Endothelial cell of umbilical vein (primary cell): ENCODE measurements at regions not wholly inside any gene's neighbourhood (a gene's known extent, or its start where the extent isn't known, plus 50 kb on each side); places are given as distances from the start of the nearest gene placed in this dataset.

Source experiments
- BruUV-seq: library from RNA; stranded (reverse); fragments of 400-500 nt; replicated peaks from 2 replicates; lab custom pipeline; 2021; lab: Mats Ljungman, UMichigan
- CTCF ChIA-PET: fragments of 300-600, 350-600 bp; sonication (Branson Sonifier 250); formaldehyde crosslinking; loops from one replicate; lab custom pipeline; 2021; ENCODE audit warnings: antibody characterized with exemption, inconsistent platforms; lab: Charles Lee
- POLR2A ChIA-PET: fragments of 300-600, 350-600 bp; sonication (Branson Sonifier 250); formaldehyde crosslinking; loops from one replicate; lab custom pipeline; 2021; ENCODE audit warnings: antibody characterized with exemption, inconsistent platforms; lab: Charles Lee
- DNase-seq: peaks from one replicate; pipeline ENCODE4 v3.0.0-alpha.2; 2011; ENCODE audit warnings: low read depth, low spot score
- FAIRE-seq: peaks from 2 replicates; lab custom pipeline; 2011; peaks lifted over from hg19 to GRCh38; lab: Jason Lieb, UNC
- H2AFZ ChIP-seq: 2 replicates; pipeline ENCODE4 v1.6.0; 2012; ENCODE audit warnings: low read depth, low read length, control low read depth, inconsistent platforms
- H3K27ac ChIP-seq: 2 replicates; pipeline ENCODE4 v1.5.1; 2011; ENCODE audit warnings: low read depth, mild to moderate bottlenecking, control low read depth, low read length, moderate library complexity; ENCODE audit not compliant: insufficient read depth
- H3K27me3 ChIP-seq, 2 experiments: 2 replicates each; pipeline versions ENCODE4 v1.6.0 to v1.6.1; 2011; ENCODE audit warnings: low read length in 2 of 2, mixed read lengths in 1 of 2; ENCODE audit not compliant: control insufficient read depth in 2 of 2, insufficient read depth in 2 of 2
- H3K36me3 ChIP-seq, 2 experiments: 2 replicates in 1 of 2; 3 replicates in 1 of 2; pipeline ENCODE4 v1.5.1; 2011; ENCODE audit warnings: low read length in 2 of 2, mild to moderate bottlenecking in 1 of 2, moderate library complexity in 1 of 2; ENCODE audit not compliant: control insufficient read depth in 2 of 2, insufficient read depth in 2 of 2; ENCODE audit errors: extremely low read depth in 1 of 2
- H3K4me1 ChIP-seq: 3 replicates; pipeline ENCODE4 v1.5.1; 2011; ENCODE audit warnings: mild to moderate bottlenecking, low read length; ENCODE audit not compliant: control insufficient read depth, insufficient read depth; ENCODE audit errors: extremely low read depth
- H3K4me2 ChIP-seq: 2 replicates; pipeline ENCODE4 v1.6.1; 2011; ENCODE audit warnings: low read length, control low read depth, mixed read lengths; ENCODE audit not compliant: insufficient read depth
- H3K4me3 ChIP-seq, 3 experiments: fragments of 200-600 bp in 1 of 3; sonication (generic), shearing (Covaris generic) in 1 of 3; replicated peaks in 1 of 3; 2 replicates each; pipeline ENCODE4 v1.5.1; 2011 to 2016; ENCODE audit warnings: control low read depth in 3 of 3, low read length in 3 of 3, mild to moderate bottlenecking in 2 of 3, inconsistent platforms in 1 of 3, low read depth in 1 of 3, moderate library complexity in 1 of 3; ENCODE audit not compliant: insufficient read depth in 1 of 3
- H3K79me2 ChIP-seq: 2 replicates; pipeline ENCODE4 v1.6.0; 2012; ENCODE audit warnings: low read length, inconsistent platforms; ENCODE audit not compliant: control insufficient read depth, insufficient read depth
- H3K9ac ChIP-seq: replicated peaks from 2 replicates; pipeline ENCODE3; 2011; ENCODE audit warnings: low read length, control low read depth; ENCODE audit not compliant: insufficient read depth; ENCODE audit errors: extremely low read depth
- H3K9me1 ChIP-seq: replicated peaks from 3 replicates; pipeline ENCODE4 v1.6.0; 2011; ENCODE audit warnings: mild to moderate bottlenecking, low read length; ENCODE audit not compliant: control insufficient read depth, insufficient read depth; ENCODE audit errors: extremely low read depth
- H3K9me3 ChIP-seq: replicated peaks from 2 replicates; pipeline ENCODE4 v1.5.1; 2012; ENCODE audit warnings: low read length, inconsistent platforms; ENCODE audit not compliant: control insufficient read depth, insufficient read depth
- H4K20me1 ChIP-seq: replicated peaks from 2 replicates; pipeline ENCODE3; 2011; ENCODE audit warnings: mild to moderate bottlenecking, low read length; ENCODE audit not compliant: control insufficient read depth, insufficient read depth; ENCODE audit errors: extremely low read depth
- CTCF ChIP-seq, 2 donors: IDR thresholded peaks; 1 replicate in 1 of 2; 2 replicates in 1 of 2; pipeline ENCODE4 v1.5.1; 2011; ENCODE audit warnings: low read length in 2 of 2, mild to moderate bottlenecking in 2 of 2, moderate library complexity in 2 of 2, control low read depth in 1 of 2, inconsistent platforms in 1 of 2, low read depth in 1 of 2; ENCODE audit not compliant: insufficient read depth in 1 of 2; ENCODE audit errors: extremely low read depth in 1 of 2
- EZH2 ChIP-seq: IDR thresholded peaks from 2 replicates; pipeline ENCODE4 v1.6.1; 2012; ENCODE audit warnings: borderline replicate concordance, low read depth, mild to moderate bottlenecking, moderate library complexity, low read length, inconsistent platforms; ENCODE audit not compliant: severe bottlenecking
- FOS ChIP-seq: IDR thresholded peaks from 2 replicates; pipeline ENCODE4 v1.6.1; 2011; ENCODE audit warnings: mild to moderate bottlenecking, low read length, moderate library complexity, borderline replicate concordance; ENCODE audit not compliant: insufficient read depth
- GATA2 ChIP-seq: IDR thresholded peaks from 2 replicates; pipeline ENCODE4 v1.7.0; 2011; ENCODE audit warnings: low read depth, mild to moderate bottlenecking, moderate library complexity, mixed read lengths, low read length; ENCODE audit not compliant: insufficient read length, insufficient read depth
- JUN ChIP-seq: IDR thresholded peaks from 2 replicates; pipeline ENCODE4 v1.6.1; 2011; ENCODE audit warnings: borderline replicate concordance, low read depth; ENCODE audit not compliant: insufficient read length, insufficient read depth
- MAX ChIP-seq: IDR thresholded peaks from 2 replicates; pipeline ENCODE4 v1.6.1; 2011; ENCODE audit not compliant: insufficient read depth, insufficient read length
- MYC ChIP-seq: IDR thresholded peaks from one replicate; pipeline ENCODE4 v1.6.1; 2011; ENCODE audit warnings: mild to moderate bottlenecking, low read depth, low read length
- POLR2A ChIP-seq: IDR thresholded peaks from 2 replicates; pipeline ENCODE4 v1.6.1; 2012; ENCODE audit warnings: low read depth, mild to moderate bottlenecking, control low read depth, low read length
- POLR2AphosphoS5 ChIP-seq: IDR thresholded peaks from 2 replicates; pipeline ENCODE4 v1.6.1; 2012; ENCODE audit warnings: low read depth, mild to moderate bottlenecking, control low read depth, low read length, moderate library complexity; ENCODE audit not compliant: insufficient read depth
- dilution Hi-C: fragments of 300-500 bp; cut with MboI; formaldehyde crosslinking; loops from one replicate; pipeline ENCODE4 v1.15.0; 2019; ENCODE audit warnings: low sequenced_read_pairs; ENCODE audit not compliant: extremely low pct_ligation_motif_present
- intact Hi-C: fragments of 100-400 bp; cut with micrococcal nuclease; formaldehyde crosslinking; loops from one replicate; pipeline ENCODE4 v1.10.0; 2022

- no peak for FAIRE-seq
- Histone ChIP-seq H3K4me1 (no peaks in the 10 kb centered on the region), H3K9me1 (no peaks in the 10 kb centered on the region), H3K9me3 (no peaks in the 10 kb centered on the region), H3K4me3 (no peak overlapping the region), H2AFZ (no peak overlapping the region), H3K36me3 (no peaks in the 10 kb centered on the region), H3K27ac (no peak overlapping the region), H3K9ac (no peak overlapping the region), H3K4me2 (no peak overlapping the region), H3K79me2 (no peaks in the 10 kb centered on the region), H3K27me3 (no peaks in the 10 kb centered on the region), H4K20me1 (no peaks in the 10 kb centered on the region)
- no TSS peak for BruUV-seq
- no peak for TF ChIP-seq POLR2AphosphoS5
- no peak for TF ChIP-seq FOS
- no peak for TF ChIP-seq JUN
- TF ChIP-seq POLR2A = no peak
- TF ChIP-seq EZH2 = no peak
- no peak for TF ChIP-seq CTCF (IDR thresholded peaks at IDR 0.05; ENCODE audit: extremely low read depth in 1 of 2, insufficient read depth in 1 of 2, low read depth in 1 of 2, low read length in 2 of 2)
- TF ChIP-seq GATA2 = no peak
- no peak for TF ChIP-seq MAX
- TF ChIP-seq MYC = no peak
- no peak for DNase-seq
- POLR2A ChIA-PET = no interaction called here
- intact Hi-C loops = no loop called here
- CTCF ChIA-PET = interaction anchor here (1.7 kb wide), 1 partner anchor 10 kb away, joined by 6 read pairs; no protein-coding TSS in a partner anchor
- dilution Hi-C loops = no loop called here
Measured at GRCh38 chr1:81424816-81425215, 375.9 kb upstream of the ADGRL2 start.
